Suprapubic skin (tissue), 4 donors: ENCODE measurements at regions not wholly inside any gene's neighbourhood (a gene's known extent, or its start where the extent isn't known, plus 50 kb on each side); places are given as distances from the start of the nearest gene placed in this dataset.
"Not testable (repeated sequence)": the region's sequence is repeated elsewhere in the genome, so short reads cannot be mapped to it uniquely, and the experiment has no call there.

Experiments used
- DNase-seq, 2 donors: peaks; one replicate each; pipeline ENCODE4 v3.0.0-alpha.2; 2019; ENCODE audit warnings: low spot score in 2 of 2
- H3K27ac ChIP-seq: fragments of 200-600 bp; sonication (generic); one replicate; pipeline ENCODE4 v1.5.1; 2019
- H3K27me3 ChIP-seq: fragments of 200-600 bp; sonication (generic); one replicate; pipeline ENCODE4 v1.5.1; 2019
- H3K36me3 ChIP-seq: fragments of 200-600 bp; sonication (generic); one replicate; pipeline ENCODE4 v1.5.1; 2019
- H3K4me1 ChIP-seq: fragments of 200-600 bp; sonication (generic); one replicate; pipeline ENCODE4 v1.5.1; 2019
- H3K4me3 ChIP-seq: fragments of 200-600 bp; sonication (generic); one replicate; pipeline ENCODE4 v1.5.1; 2019; ENCODE audit warnings: mild to moderate bottlenecking
- H3K9me3 ChIP-seq: fragments of 200-600 bp; sonication (generic); one replicate; pipeline ENCODE4 v1.5.1; 2019
- EP300 ChIP-seq: sonication (generic); formaldehyde crosslinking; IDR thresholded peaks from one replicate; pipeline ENCODE4 v1.6.1; 2017; ENCODE audit warnings: antibody characterized with exemption
- POLR2A ChIP-seq, 2 donors: fragments of 450-650 bp; IDR thresholded peaks; one replicate each; pipeline ENCODE4 v1.6.1; 2017; ENCODE audit warnings: antibody characterized with exemption in 2 of 2, mild to moderate bottlenecking in 2 of 2, moderate library complexity in 2 of 2
- POLR2AphosphoS5 ChIP-seq, 3 donors: sonication (generic); formaldehyde crosslinking; IDR thresholded peaks; one replicate each; pipeline ENCODE4 v1.6.1; 2017; ENCODE audit warnings: antibody characterized with exemption in 3 of 3
- WGBS: methylation state at CpG from one replicate; pipeline ENCODE4 v1.1.5; 2018; 5-methylcytosine and 5-hydroxymethylcytosine counted together
- TF ChIP-seq, protein P1 (sequence below), 2 donors: fragments of 200-600 bp in 1 of 2; fragments of 450-650 bp in 1 of 2; sonication (generic) in 1 of 2; IDR thresholded peaks; one replicate each; pipeline ENCODE4 v1.5.1; 2016 to 2019; ENCODE audit warnings: antibody characterized with exemption in 2 of 2, mild to moderate bottlenecking in 1 of 2, moderate library complexity in 1 of 2

- H3K27ac ChIP-seq, result no peak overlapping the region
- no peaks in the 10 kb centered on the region for H3K4me1 ChIP-seq
- 90% methylated on average over 4 of the region's 4 CpGs for WGBS
- no peaks in the 10 kb centered on the region for H3K36me3 ChIP-seq
- no peak for TF ChIP-seq POLR2AphosphoS5 (IDR thresholded peaks at IDR 0.05)
- TF ChIP-seq, protein P1, sequence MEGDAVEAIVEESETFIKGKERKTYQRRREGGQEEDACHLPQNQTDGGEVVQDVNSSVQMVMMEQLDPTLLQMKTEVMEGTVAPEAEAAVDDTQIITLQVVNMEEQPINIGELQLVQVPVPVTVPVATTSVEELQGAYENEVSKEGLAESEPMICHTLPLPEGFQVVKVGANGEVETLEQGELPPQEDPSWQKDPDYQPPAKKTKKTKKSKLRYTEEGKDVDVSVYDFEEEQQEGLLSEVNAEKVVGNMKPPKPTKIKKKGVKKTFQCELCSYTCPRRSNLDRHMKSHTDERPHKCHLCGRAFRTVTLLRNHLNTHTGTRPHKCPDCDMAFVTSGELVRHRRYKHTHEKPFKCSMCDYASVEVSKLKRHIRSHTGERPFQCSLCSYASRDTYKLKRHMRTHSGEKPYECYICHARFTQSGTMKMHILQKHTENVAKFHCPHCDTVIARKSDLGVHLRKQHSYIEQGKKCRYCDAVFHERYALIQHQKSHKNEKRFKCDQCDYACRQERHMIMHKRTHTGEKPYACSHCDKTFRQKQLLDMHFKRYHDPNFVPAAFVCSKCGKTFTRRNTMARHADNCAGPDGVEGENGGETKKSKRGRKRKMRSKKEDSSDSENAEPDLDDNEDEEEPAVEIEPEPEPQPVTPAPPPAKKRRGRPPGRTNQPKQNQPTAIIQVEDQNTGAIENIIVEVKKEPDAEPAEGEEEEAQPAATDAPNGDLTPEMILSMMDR (IDR thresholded peaks at IDR 0.05), result no peak
- TF ChIP-seq POLR2A (IDR thresholded peaks at IDR 0.05), result no peak
- no peak for TF ChIP-seq EP300
- H3K27me3 ChIP-seq, result no peaks in the 10 kb centered on the region
- DNase-seq, result no peak
- no peak overlapping the region for H3K4me3 ChIP-seq
- H3K9me3 ChIP-seq, result no peaks in the 10 kb centered on the region
Observed at GRCh38 chr4:160562661-160563060, 1459.8 kb downstream of the RAPGEF2 start.

DNA sequence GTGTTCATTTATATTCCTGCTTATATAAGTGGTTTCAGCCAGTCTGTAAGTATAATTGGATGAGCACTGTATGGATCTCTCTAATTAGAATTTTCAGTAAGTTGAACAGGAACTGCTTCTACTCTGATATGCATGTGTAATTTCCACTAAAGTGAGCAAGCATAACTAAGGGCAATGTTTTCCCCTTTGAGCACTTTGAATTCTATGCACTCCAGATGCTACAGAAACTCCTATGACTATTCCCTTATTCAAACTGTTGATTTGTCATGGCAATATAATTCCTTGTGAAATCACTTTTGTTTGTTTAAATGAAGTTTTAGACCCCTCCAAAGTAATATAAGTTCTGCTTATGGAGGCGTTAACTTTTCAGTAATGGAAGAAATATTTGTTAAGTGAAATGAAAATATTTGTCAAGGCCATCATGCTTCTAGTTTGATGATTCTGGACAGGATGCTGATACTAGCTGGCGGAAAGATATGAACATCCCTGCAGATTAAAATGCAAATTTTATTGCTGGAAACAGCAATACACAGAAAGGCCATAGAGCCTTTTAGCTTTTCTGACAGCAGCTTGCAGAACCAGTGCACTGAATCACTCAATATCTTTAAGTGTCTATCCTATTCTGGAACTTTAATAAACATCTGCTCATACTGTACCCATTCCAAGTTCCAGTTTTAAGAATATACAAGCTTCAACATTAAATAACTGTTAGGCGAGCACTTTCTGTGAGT is 1460.8 kb downstream of the RAPGEF2 start:
- Histone ChIP-seq H3K4me1 (no peaks in the 10 kb centered on the region), H3K36me3 (no peaks in the 10 kb centered on the region), H3K9me3 (no peaks in the 10 kb centered on the region), H3K27ac (no peak overlapping the region), H3K4me3 (no peak overlapping the region), H3K27me3 (no peaks in the 10 kb centered on the region)
- 86% methylated on average over 3 of the region's 3 CpGs for WGBS
- no peak for DNase-seq
- TF ChIP-seq, protein P1 (IDR thresholded peaks at IDR 0.05), result no peak
- TF ChIP-seq EP300, result no peak
- no peak for TF ChIP-seq POLR2A (IDR thresholded peaks at IDR 0.05)

- H3K9me3 ChIP-seq, result no peaks in the 10 kb centered on the region
- H3K4me3 ChIP-seq, result no peak overlapping the region
- no peaks in the 10 kb centered on the region for H3K36me3 ChIP-seq
- no peaks in the 10 kb centered on the region for H3K4me1 ChIP-seq
- no peak for DNase-seq
- TF ChIP-seq EP300 (no peak), POLR2A (IDR thresholded peaks at IDR 0.05) (no peak), POLR2AphosphoS5 (IDR thresholded peaks at IDR 0.05) (no peak)
- TF ChIP-seq, protein P1 (IDR thresholded peaks at IDR 0.05), result no peak
- H3K27me3 ChIP-seq, result no peaks in the 10 kb centered on the region
- no peak overlapping the region for H3K27ac ChIP-seq
- 86% methylated on average over 1 of the region's 1 CpG for WGBS
Observed at GRCh38 chr4:160567634-160568033, 1464.8 kb downstream of the RAPGEF2 start.

DNA sequence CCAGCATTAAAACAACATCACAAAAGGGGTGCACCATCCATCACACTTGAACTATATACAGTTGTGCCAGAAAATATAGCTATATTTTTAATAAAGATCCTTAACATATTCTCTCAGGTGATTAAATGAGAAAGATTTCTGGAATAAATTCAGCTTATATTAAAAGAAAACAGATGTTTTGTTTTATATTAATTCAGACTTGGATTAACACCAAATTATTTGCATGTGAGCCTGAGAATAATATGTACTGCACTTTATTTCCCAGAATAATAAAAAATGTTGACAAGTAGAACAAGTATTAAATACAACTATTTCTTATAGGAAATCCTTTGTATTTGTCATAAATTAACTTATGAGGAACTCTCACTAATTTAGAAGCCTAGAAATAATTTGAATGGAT is 1467.4 kb downstream of the RAPGEF2 start:
- Histone ChIP-seq H3K4me1 (no peaks in the 10 kb centered on the region), H3K27ac (no peak overlapping the region)
- TF ChIP-seq, protein P1 (IDR thresholded peaks at IDR 0.05), result no peak
- TF ChIP-seq POLR2AphosphoS5 (IDR thresholded peaks at IDR 0.05) (no peak), POLR2A (IDR thresholded peaks at IDR 0.05) (no peak), EP300 (no peak)

GRCh38 chr4:160574272-160574671 is 1471.4 kb downstream of the RAPGEF2 start:
- H3K9me3 ChIP-seq, H3K27me3 ChIP-seq, H3K36me3 ChIP-seq, H3K27ac ChIP-seq, DNase-seq, H3K4me1 ChIP-seq, H3K4me3 ChIP-seq: not testable (repeated sequence)
- 94% methylated on average over 18 of the region's 18 CpGs for WGBS

More for the DNA sequence above, 1467.4 kb downstream of the RAPGEF2 start:
- Histone ChIP-seq H3K9me3 (peaks cover 3% of the 10 kb centered on the region), H3K4me3 (no peak overlapping the region), H3K27me3 (no peaks in the 10 kb centered on the region), H3K36me3 (no peaks in the 10 kb centered on the region)
- no peak for DNase-seq

GRCh38 chr4:160580581-160580980 is 1477.7 kb downstream of the RAPGEF2 start:
- Histone ChIP-seq H3K4me1 (no peaks in the 10 kb centered on the region), H3K36me3 (no peaks in the 10 kb centered on the region), H3K27ac (no peak overlapping the region), H3K9me3 (no peaks in the 10 kb centered on the region), H3K4me3 (no peak overlapping the region), H3K27me3 (no peaks in the 10 kb centered on the region)
- 56% methylated on average over 1 of the region's 1 CpG for WGBS
- DNase-seq, result no peak
- TF ChIP-seq, protein P1 (IDR thresholded peaks at IDR 0.05), result no peak
- TF ChIP-seq POLR2AphosphoS5 (IDR thresholded peaks at IDR 0.05) (no peak), POLR2A (IDR thresholded peaks at IDR 0.05) (no peak), EP300 (no peak)
